HepG2 (cell line): ENCODE measurements at regions not wholly inside any gene's neighbourhood (a gene's known extent, or its start where the extent isn't known, plus 50 kb on each side); places are given as distances from the start of the nearest gene placed in this dataset.

Experiments
- ATAC-seq: fragments of 200-7000 bp; cut with Tn5 transposase; 3 replicates; pipeline ENCODE4 v1.9.1; 2020; ENCODE audit warnings: mild to moderate bottlenecking, moderate library complexity
- BruUV-seq: library from RNA; stranded (reverse); fragments of 400-500 nt; replicated peaks from 2 replicates; lab custom pipeline; 2021; lab: Mats Ljungman, UMichigan
- CTCF ChIA-PET: fragments of 300-600 bp; formaldehyde crosslinking; extraction: SDS; loops from one replicate; lab custom pipeline; 2021; ENCODE audit warnings: low total read pairs, inconsistent platforms, low intra/inter-chr PET ratio; lab: Yijun Ruan, JAX
- POLR2A ChIA-PET: fragments of 350-600 bp; sonication (Branson Sonifier 250); formaldehyde crosslinking; loops from one replicate; lab custom pipeline; 2020; ENCODE audit warnings: antibody characterized with exemption, inconsistent platforms; lab: Yijun Ruan, JAX
- DNase-seq: peaks from one replicate; pipeline ENCODE4 v3.0.0-alpha.2; 2015; ENCODE audit warnings: low spot score
- FAIRE-seq: peaks from 3 replicates; lab custom pipeline; 2011; peaks lifted over from hg19 to GRCh38; lab: Jason Lieb, UNC
- H2AFZ ChIP-seq: one replicate; pipeline ENCODE4 v1.6.1; 2011; ENCODE audit warnings: low read length, inconsistent platforms
- H3K27ac ChIP-seq: fragments of 300-600 bp; 3 replicates; pipeline ENCODE4 v1.8.0; 2011; ENCODE audit warnings: mixed run types, mild to moderate bottlenecking, mixed read lengths, low read length, inconsistent platforms; ENCODE audit not compliant: insufficient read depth; ENCODE audit errors: extremely low read length
- H3K27me3 ChIP-seq, 2 experiments: fragments of 200-600 bp in 1 of 2; 2 replicates in 1 of 2; 3 replicates in 1 of 2; pipeline versions ENCODE4 v1.6.0 to v1.8.0; 2011; ENCODE audit warnings: low read length in 2 of 2, mild to moderate bottlenecking in 2 of 2, moderate library complexity in 2 of 2, inconsistent platforms in 1 of 2; ENCODE audit not compliant: insufficient read depth in 2 of 2, control insufficient read depth in 1 of 2
- H3K36me3 ChIP-seq, 2 experiments: fragments of 200-600 bp in 1 of 2; replicated peaks in 1 of 2; 2 replicates in 1 of 2; 3 replicates in 1 of 2; pipeline versions ENCODE4 v1.5.1 to v1.8.0; 2011; ENCODE audit warnings: low read length in 2 of 2, inconsistent platforms in 1 of 2; ENCODE audit not compliant: insufficient read depth in 2 of 2, control insufficient read depth in 1 of 2
- H3K4me1 ChIP-seq: 2 replicates; pipeline ENCODE4 v1.5.1; 2012; ENCODE audit warnings: low read length, inconsistent platforms; ENCODE audit not compliant: insufficient read depth
- H3K4me2 ChIP-seq: 2 replicates; pipeline ENCODE4 v1.6.0; 2011; ENCODE audit warnings: low read depth, low read length, inconsistent platforms
- H3K4me3 ChIP-seq, 3 experiments: fragments of 200-600 bp in 1 of 3; sonication (generic), shearing (Covaris generic) in 1 of 3; replicated peaks in 1 of 3; 2 replicates each; pipeline ENCODE4 v1.5.1; 2011 to 2016; ENCODE audit warnings: low read length in 3 of 3, inconsistent platforms in 2 of 3, low read depth in 2 of 3, mild to moderate bottlenecking in 2 of 3, control low read depth in 1 of 3, mixed read lengths in 1 of 3; ENCODE audit not compliant: insufficient read depth in 1 of 3
- H3K79me2 ChIP-seq: one replicate; pipeline ENCODE4 v1.6.1; 2011; ENCODE audit warnings: low read length, inconsistent platforms; ENCODE audit not compliant: insufficient read depth
- H3K9ac ChIP-seq: 2 replicates; pipeline ENCODE4 v1.6.0; 2011; ENCODE audit warnings: mild to moderate bottlenecking, low read depth, low read length, inconsistent platforms; ENCODE audit not compliant: insufficient read depth
- H3K9me3 ChIP-seq: 2 replicates; pipeline ENCODE4 v1.5.1; 2012; ENCODE audit warnings: mild to moderate bottlenecking, low read length
- H4K20me1 ChIP-seq: 2 replicates; pipeline ENCODE4 v1.6.0; 2011; ENCODE audit warnings: inconsistent platforms, mild to moderate bottlenecking, low read length, moderate library complexity; ENCODE audit not compliant: insufficient read depth
- ATF2 ChIP-seq: sonication (generic); formaldehyde crosslinking; IDR thresholded peaks from 2 replicates; pipeline ENCODE4 v1.4.0; 2020; ENCODE audit warnings: missing genetic modification reagents
- CCAR2 ChIP-seq: fragments of 200-400 bp; formaldehyde crosslinking; optimal IDR thresholded peaks from 2 replicates; pipeline ENCODE3; 2018; ENCODE audit warnings: low read depth, mild to moderate bottlenecking, low read length, moderate library complexity
- CEBPG ChIP-seq: IDR thresholded peaks from 2 replicates; pipeline ENCODE4 v1.6.1; 2016
- CREM ChIP-seq, 2 experiments: sonication (generic) in 1 of 2; formaldehyde crosslinking in 1 of 2; IDR thresholded peaks; 2 replicates each; pipeline versions ENCODE4 v1.4.0 to v1.6.1; 2016 to 2020; ENCODE audit warnings: antibody characterized with exemption in 1 of 2, mild to moderate bottlenecking in 1 of 2, missing genetic modification reagents in 1 of 2
- GTF2F1 ChIP-seq: fragments of 150-350 bp; IDR thresholded peaks from 2 replicates; pipeline ENCODE4 v1.6.1; 2014; ENCODE audit warnings: low read length
- HMGA1 ChIP-seq: sonication (generic); formaldehyde crosslinking; conservative IDR thresholded peaks from 2 replicates; pipeline ENCODE4 v1.4.0; 2020; ENCODE audit warnings: missing genetic modification reagents
- HOXA9 ChIP-seq: sonication (generic); formaldehyde crosslinking; IDR thresholded peaks from 2 replicates; pipeline ENCODE4 v1.8.1; 2022; ENCODE audit warnings: missing genetic modification reagents, mild to moderate bottlenecking, moderate library complexity, borderline replicate concordance
- KDM1A ChIP-seq: IDR thresholded peaks from 2 replicates; pipeline ENCODE4 v1.6.1; 2016; ENCODE audit warnings: missing compliant biosample characterization
- MEIS2 ChIP-seq: sonication (generic); formaldehyde crosslinking; IDR thresholded peaks from 2 replicates; pipeline ENCODE4 v1.9.0; 2021; ENCODE audit warnings: mild to moderate bottlenecking, missing genetic modification reagents
- RXRB ChIP-seq: IDR thresholded peaks from 2 replicates; pipeline ENCODE4 v1.6.1; 2016; ENCODE audit warnings: borderline replicate concordance, missing genetic modification reagents, missing compliant biosample characterization
- SALL2 ChIP-seq: sonication (generic); formaldehyde crosslinking; IDR thresholded peaks from 2 replicates; pipeline ENCODE4 v1.8.1; 2023; ENCODE audit warnings: mild to moderate bottlenecking, missing genetic modification reagents, inconsistent platforms
- SMAD1 ChIP-seq: sonication (generic); formaldehyde crosslinking; IDR thresholded peaks from 2 replicates; pipeline ENCODE4 v1.4.0; 2020; ENCODE audit warnings: missing genetic modification reagents, low read depth, mild to moderate bottlenecking, borderline replicate concordance
- SRF ChIP-seq: IDR thresholded peaks from 2 replicates; pipeline ENCODE4 v1.6.1; 2011; ENCODE audit warnings: mild to moderate bottlenecking, low read depth, low read length, moderate library complexity
- ZBTB43 ChIP-seq: sonication (generic); formaldehyde crosslinking; conservative IDR thresholded peaks from 2 replicates; pipeline ENCODE4 v1.4.0; 2020; ENCODE audit warnings: missing genetic modification reagents
- ZNF337 ChIP-seq: sonication (generic); formaldehyde crosslinking; IDR thresholded peaks from 2 replicates; pipeline ENCODE4 v1.5.1; 2020; ENCODE audit warnings: missing genetic modification reagents, low read depth, mild to moderate bottlenecking, borderline replicate concordance
- ZNF589 ChIP-seq: sonication (generic); formaldehyde crosslinking; conservative IDR thresholded peaks from 2 replicates; pipeline ENCODE4 v1.8.0; 2022; ENCODE audit warnings: mild to moderate bottlenecking, moderate library complexity, missing genetic modification reagents
- ZNF841 ChIP-seq: sonication (generic); formaldehyde crosslinking; IDR thresholded peaks from 2 replicates; pipeline ENCODE4 v1.8.1; 2023; ENCODE audit warnings: missing genetic modification reagents, borderline replicate concordance
- WGBS: methylation state at CpG from one replicate; pipeline ENCODE4 v1.1.6; 2017; ENCODE audit warnings: low lambda C conversion rate; 5-methylcytosine and 5-hydroxymethylcytosine counted together
- in situ Hi-C: cut with HindIII; loops from 2 replicates; pipeline ENCODE4 v1.10.0; 2017; ENCODE audit warnings: low pct_unique_long_range_greater_than_20kb; ENCODE audit not compliant: extremely low pct_ligation_motif_present
- intact Hi-C: fragments of 100-400 bp; cut with micrococcal nuclease; formaldehyde crosslinking; loops from one replicate; pipeline ENCODE4 v1.10.0; 2022; ENCODE audit not compliant: unreplicated experiment
- TF ChIP-seq, protein P1 (sequence below): sonication (generic); formaldehyde crosslinking; IDR thresholded peaks from 2 replicates; pipeline ENCODE4 v1.5.0; 2020; ENCODE audit warnings: mild to moderate bottlenecking, missing genetic modification reagents
- TF ChIP-seq, protein P2 (sequence below): sonication (generic); formaldehyde crosslinking; IDR thresholded peaks from 2 replicates; pipeline ENCODE4 v1.5.1; 2020; ENCODE audit warnings: missing genetic modification reagents, mild to moderate bottlenecking, borderline replicate concordance

GRCh38 chr12:93991829-93992461, 156.4 kb upstream of the PLXNC1 start:
- no peak overlapping the region; the same call in 1 of the 2 replicates for H3K4me2 ChIP-seq
- H3K79me2 ChIP-seq = no peaks in the 10 kb centered on the region
- H3K27me3 ChIP-seq = no peaks in the 10 kb centered on the region; a peak in 1 of 5 replicates
- in situ Hi-C loops = loop anchor here (10.0 kb wide), 1 partner anchor 113 kb away; no protein-coding TSS in a partner anchor
- ATAC-seq = no peak
- H2AFZ ChIP-seq = no peak overlapping the region
- intact Hi-C loops = loop anchor here (5.0 kb wide), 2 partner anchors 85 to 110 kb away; no protein-coding TSS in a partner anchor
- TF ChIP-seq MEIS2 (CRISPR knock-in tag) (no peak), ZNF841 (CRISPR knock-in tag) (no peak), SALL2 (no peak), ZNF589 (CRISPR knock-in tag) (no peak), SMAD1 (CRISPR knock-in tag) (no peak), KDM1A (no peak), HOXA9 (CRISPR knock-in tag) (no peak), CEBPG (CRISPR knock-in tag) (no peak), CCAR2 (no peak), ATF2 (CRISPR knock-in tag) (no peak), CREM (IDR thresholded peaks at IDR 0.05) (no peak), CREM (CRISPR knock-in tag; IDR thresholded peaks at IDR 0.05) (no peak), HMGA1 (CRISPR knock-in tag) (no peak), GTF2F1 (no peak), SRF (no peak), ZNF337 (CRISPR knock-in tag) (no peak), RXRB (CRISPR knock-in tag) (no peak), ZBTB43 (no peak)
- TF ChIP-seq, protein P1, sequence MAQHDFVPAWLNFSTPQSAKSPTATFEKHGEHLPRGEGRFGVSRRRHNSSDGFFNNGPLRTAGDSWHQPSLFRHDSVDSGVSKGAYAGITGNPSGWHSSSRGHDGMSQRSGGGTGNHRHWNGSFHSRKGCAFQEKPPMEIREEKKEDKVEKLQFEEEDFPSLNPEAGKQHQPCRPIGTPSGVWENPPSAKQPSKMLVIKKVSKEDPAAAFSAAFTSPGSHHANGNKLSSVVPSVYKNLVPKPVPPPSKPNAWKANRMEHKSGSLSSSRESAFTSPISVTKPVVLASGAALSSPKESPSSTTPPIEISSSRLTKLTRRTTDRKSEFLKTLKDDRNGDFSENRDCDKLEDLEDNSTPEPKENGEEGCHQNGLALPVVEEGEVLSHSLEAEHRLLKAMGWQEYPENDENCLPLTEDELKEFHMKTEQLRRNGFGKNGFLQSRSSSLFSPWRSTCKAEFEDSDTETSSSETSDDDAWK (CRISPR knock-in tag) = no peak
- TF ChIP-seq, protein P2, sequence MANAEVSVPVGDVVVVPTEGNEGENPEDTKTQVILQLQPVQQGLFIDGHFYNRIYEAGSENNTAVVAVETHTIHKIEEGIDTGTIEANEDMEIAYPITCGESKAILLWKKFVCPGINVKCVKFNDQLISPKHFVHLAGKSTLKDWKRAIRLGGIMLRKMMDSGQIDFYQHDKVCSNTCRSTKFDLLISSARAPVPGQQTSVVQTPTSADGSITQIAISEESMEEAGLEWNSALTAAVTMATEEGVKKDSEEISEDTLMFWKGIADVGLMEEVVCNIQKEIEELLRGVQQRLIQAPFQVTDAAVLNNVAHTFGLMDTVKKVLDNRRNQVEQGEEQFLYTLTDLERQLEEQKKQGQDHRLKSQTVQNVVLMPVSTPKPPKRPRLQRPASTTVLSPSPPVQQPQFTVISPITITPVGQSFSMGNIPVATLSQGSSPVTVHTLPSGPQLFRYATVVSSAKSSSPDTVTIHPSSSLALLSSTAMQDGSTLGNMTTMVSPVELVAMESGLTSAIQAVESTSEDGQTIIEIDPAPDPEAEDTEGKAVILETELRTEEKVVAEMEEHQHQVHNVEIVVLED (CRISPR knock-in tag) = no peak
- TF ChIP-seq, all 625 proteins: peak for 0
- ChIA-PET CTCF (no interaction called here), POLR2A (no interaction called here)
- no peaks in the 10 kb centered on the region; the same call in 1 of the 2 replicates for H3K4me1 ChIP-seq
- no peak overlapping the region for H3K27ac ChIP-seq
- no peak for DNase-seq
- H3K9me3 ChIP-seq = no peaks in the 10 kb centered on the region
- no TSS peak for BruUV-seq
- H3K36me3 ChIP-seq = no peaks in the 10 kb centered on the region
- 63% methylated on average over 4 of the region's 4 CpGs for WGBS
- H4K20me1 ChIP-seq = no peaks in the 10 kb centered on the region
- no peak for FAIRE-seq
- no peak overlapping the region for H3K4me3 ChIP-seq
- H3K9ac ChIP-seq = no peak overlapping the region
